HG02885 (cell line): ENCODE measurements at regions not wholly inside any gene's neighbourhood (a gene's known extent, or its start where the extent isn't known, plus 50 kb on each side); places are given as distances from the start of the nearest gene placed in this dataset.
A peak's percentile ranks its signal among the peaks of the same experiment; 100 is the strongest.

Experiments
- ATAC-seq: cut with Tn5 transposase; IDR thresholded peaks from one replicate; pipeline ENCODE4 v1.9.1; 2021; ENCODE audit warnings: mild to moderate bottlenecking; ENCODE audit not compliant: unreplicated experiment, poor library complexity

GRCh38 chr9:18362166-18362565, 111.8 kb upstream of the ADAMTSL1 start:
- no peak for ATAC-seq

- peak; percentile 62 for ATAC-seq
These were observed 110.9 kb upstream of the ADAMTSL1 start for GRCh38 chr9:18362901-18363685.

GRCh38 chr9:18365651-18366050, 108.3 kb upstream of the ADAMTSL1 start:
- no peak for ATAC-seq

- peak; percentile 87 for ATAC-seq
These were observed 107.8 kb upstream of the ADAMTSL1 start for GRCh38 chr9:18366184-18366583.

GRCh38 chr9:18368206-18368605, 105.7 kb upstream of the ADAMTSL1 start:
- no peak for ATAC-seq

- no peak for ATAC-seq
These were observed 102.8 kb upstream of the ADAMTSL1 start for GRCh38 chr9:18371141-18371540.

- ATAC-seq, result no peak
These were observed 102.3 kb upstream of the ADAMTSL1 start for GRCh38 chr9:18371621-18372020.

GRCh38 chr9:18379073-18379811, 94.7 kb upstream of the ADAMTSL1 start:
- no peak for ATAC-seq

GRCh38 chr9:18382243-18382642, 91.7 kb upstream of the ADAMTSL1 start:
- no peak for ATAC-seq

- no peak for ATAC-seq
These were observed 89.9 kb upstream of the ADAMTSL1 start for GRCh38 chr9:18384066-18384465.

- no peak for ATAC-seq
These were observed 88.1 kb upstream of the ADAMTSL1 start for GRCh38 chr9:18385696-18386490.

GRCh38 chr9:18390393-18390792, 83.6 kb upstream of the ADAMTSL1 start:
- ATAC-seq, result no peak

GRCh38 chr9:18393340-18394130, 80.4 kb upstream of the ADAMTSL1 start:
- ATAC-seq, result no peak

GRCh38 chr9:18394847-18395351, 79.1 kb upstream of the ADAMTSL1 start:
- no peak for ATAC-seq

- no peak for ATAC-seq
These were observed 77.7 kb upstream of the ADAMTSL1 start for GRCh38 chr9:18396102-18396728.

- no peak for ATAC-seq
These were observed 76.9 kb upstream of the ADAMTSL1 start for GRCh38 chr9:18397076-18397475.

GRCh38 chr9:18398038-18398437, 75.9 kb upstream of the ADAMTSL1 start:
- no peak for ATAC-seq

GRCh38 chr9:18404434-18405029, 69.4 kb upstream of the ADAMTSL1 start:
- ATAC-seq, result no peak

GRCh38 chr9:18405240-18405639, 68.7 kb upstream of the ADAMTSL1 start:
- ATAC-seq, result no peak
